HG02588 (cell line): ENCODE measurements at regions not wholly inside any gene's neighbourhood (a gene's known extent, or its start where the extent isn't known, plus 50 kb on each side); places are given as distances from the start of the nearest gene placed in this dataset.
"Not testable (repeated sequence)": the region's sequence is repeated elsewhere in the genome, so short reads cannot be mapped to it uniquely, and the experiment has no call there.

ENCODE experiments used
- ATAC-seq: cut with Tn5 transposase; IDR thresholded peaks from one replicate; pipeline ENCODE4 v1.9.1; 2021; ENCODE audit warnings: mild to moderate bottlenecking, moderate library complexity; ENCODE audit not compliant: unreplicated experiment

DNA sequence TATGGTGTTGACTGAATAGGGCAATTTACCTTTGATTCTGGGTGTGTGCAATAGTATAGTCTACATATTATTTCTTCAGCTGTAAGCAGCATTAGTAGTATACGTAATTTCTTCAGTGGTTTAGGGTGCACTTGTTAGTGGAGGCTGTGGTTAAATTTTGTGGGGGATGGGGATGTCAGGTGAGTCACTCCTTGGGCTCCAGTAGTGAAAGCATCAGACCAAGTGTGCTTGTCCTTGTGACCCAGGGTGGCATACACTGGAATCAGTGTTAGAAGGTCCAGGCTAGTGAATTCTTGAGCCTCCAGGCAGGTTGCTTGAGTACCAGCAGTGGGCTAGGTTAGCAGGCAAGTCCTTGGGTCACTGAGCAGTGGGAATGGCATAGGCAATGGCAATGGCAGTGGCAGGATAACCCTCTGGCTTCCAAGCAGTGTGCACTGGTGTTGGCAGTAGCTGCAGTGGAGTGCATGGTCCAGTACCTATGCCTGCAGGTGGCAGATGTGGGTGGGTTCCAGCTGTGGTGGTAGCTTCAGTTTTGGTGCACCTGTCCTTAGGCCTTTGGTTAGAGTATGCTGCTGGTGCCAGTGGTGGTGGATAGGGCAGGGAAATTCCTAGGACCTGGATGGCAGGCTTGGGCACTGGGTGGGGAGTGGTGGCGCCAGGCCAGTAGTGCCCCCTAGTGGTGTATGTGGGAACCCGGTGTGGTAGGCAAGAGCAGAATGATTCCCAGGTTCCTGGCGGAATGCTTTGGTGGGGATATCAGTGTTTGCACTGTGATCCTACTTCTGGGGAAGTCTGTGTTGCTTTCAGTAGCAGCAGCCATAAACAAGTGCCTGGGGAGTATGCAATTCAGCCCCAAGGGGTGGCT is 531.0 kb downstream of the SMARCA1 start:
- no peak for ATAC-seq

DNA sequence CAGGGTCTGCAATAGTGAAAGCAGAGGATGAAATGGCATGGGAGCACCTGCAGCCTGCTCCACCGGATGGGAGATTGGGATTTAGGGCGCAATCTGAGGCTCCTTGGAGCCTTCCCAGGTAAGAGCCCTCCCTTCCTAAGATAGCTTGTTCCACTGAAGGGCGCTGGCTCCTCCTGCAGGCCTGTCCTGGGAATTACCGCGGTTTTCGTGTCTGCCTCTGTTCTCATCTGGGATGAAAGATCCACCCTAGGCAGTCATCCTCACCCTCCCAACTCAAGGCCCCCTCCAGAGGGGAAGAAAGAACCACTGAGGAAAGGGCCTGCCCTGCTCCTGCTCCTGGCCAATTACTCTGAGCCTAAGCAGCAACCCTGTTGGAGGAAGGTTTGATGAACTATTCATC is 547.5 kb downstream of the SMARCA1 start:
- no peak for ATAC-seq

DNA sequence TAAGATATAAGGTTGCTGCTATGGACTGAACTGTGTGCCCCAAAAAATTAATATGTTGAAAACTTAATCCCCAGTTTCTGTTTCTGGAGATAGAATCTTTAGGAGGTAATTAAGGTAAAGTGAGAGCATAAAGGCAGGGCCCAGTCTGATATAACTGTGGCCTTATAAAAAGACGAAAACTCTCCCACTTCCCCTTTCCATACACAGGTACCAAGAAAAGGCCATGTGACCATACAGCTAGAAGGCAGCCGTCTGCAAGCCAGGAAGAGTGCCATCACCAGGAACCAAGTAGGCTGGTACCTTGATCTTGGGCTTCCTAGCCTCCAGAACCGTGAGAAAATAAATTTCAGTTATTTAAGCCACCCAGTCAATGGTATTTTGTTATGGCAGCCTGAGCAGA is 550.3 kb downstream of the SMARCA1 start:
- ATAC-seq, result no peak

DNA sequence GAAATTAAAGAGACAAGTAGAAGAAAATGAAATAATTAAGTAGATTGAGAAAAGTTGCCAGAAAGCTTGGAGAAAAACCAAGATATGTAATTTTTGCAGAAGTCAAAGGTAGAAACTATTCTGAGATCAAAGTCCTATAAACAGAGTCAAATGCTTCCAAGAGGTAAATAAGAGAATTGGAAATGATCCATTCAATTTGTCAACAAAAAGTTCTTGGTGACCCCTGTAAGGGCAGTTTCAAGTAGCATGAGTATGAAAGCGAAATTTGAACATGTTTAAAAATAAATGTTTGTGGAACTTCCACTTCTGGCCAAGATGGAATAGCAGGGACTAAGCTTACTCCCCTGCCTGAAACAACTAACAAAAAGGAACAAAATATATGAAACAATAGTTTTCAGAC is 562.0 kb downstream of the SMARCA1 start:
- ATAC-seq, result no peak

DNA sequence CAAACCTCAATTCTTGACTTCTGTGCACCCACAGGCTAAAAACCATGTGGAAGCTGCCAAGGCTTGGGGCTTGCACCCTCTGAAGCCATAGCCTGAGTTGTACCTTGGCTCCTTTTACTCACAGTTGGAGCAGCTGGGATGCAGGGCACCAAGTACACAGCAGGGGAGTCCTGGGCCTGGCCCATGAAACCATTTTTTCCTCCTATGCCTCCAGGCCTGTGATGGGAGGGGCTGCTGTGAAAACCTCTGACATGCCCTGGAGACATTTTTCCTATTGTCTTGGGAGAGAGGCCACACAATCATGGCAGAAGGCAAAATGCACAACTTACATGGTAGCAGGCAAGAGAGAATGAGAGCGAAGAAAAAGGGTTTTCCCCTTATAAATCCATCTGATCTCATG is 568.6 kb downstream of the SMARCA1 start:
- not testable (repeated sequence) for ATAC-seq

DNA sequence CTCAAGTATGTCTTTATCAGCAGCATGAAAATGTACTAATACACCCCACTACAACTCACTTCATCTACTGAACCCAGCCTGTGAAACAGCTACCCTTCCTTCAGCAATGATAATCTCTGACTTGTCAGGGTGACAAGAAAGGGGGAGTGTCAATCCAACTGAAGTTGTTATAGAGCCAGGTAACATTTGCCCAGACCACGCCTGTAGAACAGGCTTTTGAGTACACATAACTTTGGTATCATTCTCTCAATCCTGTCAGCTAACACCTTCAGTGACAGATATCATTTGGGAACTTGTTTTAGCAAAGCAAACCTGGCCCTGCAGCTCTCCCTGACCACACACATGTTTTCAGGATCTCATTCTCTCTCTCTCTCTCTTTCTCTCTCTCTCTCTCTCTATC is 592.2 kb downstream of the SMARCA1 start:
- ATAC-seq, result no peak

DNA sequence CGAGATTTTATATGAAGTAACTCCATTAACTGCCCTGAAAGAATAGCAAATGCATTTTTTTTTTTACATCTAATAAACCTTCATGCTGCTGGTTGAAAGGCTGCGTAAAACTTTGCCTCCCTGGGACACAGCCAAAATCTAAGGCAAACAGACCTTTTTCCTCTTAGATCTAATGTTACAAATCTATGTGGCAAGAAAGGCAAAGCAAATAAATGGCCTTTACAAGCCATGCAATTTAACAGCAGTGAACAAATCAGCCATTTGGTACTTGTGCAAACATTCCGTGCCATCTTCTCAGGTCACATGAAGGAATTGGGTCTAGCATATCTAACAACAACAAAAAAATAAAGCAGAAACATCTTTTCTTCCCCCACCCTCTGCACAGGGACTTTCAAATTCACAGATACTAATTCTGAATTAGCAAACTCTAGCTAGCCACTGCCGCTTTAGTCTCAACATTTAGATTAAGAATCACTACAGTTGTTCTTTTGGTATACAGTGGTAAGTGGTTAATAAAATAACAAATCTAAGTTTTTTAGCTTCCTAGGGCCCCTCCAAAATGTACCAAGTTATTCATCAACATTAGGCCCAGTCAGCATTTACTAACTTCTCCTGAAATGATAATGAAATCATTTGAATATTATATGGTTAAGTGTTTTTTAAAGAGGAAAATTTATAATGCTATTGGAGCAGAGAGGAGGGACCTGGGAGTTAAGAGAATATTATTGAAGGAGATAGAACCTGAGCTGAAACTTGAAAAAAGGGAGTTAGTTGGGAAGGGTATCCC is 593.8 kb downstream of the SMARCA1 start:
- ATAC-seq, result no peak

DNA sequence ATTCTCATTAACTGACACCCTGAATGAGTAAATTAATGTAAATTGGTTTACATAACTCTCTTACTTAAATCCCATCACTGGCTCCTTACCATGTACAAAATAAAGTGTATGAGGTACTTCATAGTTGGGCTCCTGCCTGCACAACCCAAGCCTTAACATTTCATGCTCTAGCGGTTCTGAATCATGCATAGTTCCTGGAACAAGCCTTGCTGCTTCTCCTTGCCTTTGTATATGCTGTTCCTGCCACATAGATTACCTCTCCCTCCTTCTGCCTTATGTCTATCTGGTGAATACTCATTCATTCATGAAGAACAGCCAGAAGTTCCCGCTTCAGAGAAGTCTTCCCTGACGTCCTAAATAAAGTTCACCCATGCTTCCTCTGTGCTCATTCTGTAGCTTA is 594.7 kb downstream of the SMARCA1 start:
- ATAC-seq, result no peak

DNA sequence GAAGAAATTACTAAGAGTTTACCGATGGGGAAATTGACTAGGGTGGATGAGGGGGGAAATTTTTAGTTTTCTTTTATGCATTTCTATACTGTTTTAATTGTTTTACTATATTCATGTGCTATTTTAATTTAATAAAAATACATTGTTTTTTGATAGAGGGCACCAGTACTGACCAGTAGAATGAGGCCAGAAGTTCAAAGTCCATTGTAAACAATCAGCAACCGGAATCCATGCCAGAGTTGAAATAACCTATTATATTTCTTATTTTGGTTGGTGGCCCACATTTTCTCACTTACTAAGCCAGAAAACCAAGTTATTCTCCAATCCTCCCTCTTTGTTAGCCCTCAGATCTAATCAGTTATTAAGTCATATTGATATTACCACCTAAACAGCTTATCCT is 595.9 kb downstream of the SMARCA1 start:
- ATAC-seq, result no peak

DNA sequence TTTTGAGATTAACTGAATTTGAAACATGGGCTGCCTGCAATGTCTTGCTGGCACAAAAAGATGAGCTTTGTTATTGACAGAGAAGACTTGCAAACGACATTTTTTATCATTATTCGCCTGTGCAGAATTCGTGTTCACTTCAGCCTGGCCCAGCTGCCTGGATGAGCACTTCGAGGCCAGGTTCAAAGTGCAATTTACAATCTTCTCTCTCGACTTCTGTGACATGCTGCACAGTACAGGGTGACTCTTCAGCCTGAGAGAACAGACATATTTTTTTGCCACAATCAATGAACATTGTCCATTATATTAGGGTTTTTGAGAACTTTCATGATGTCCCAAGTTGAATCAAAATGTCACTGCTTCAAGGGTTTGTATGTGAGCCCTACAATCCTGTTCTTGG is 616.5 kb downstream of the SMARCA1 start:
- no peak for ATAC-seq

DNA sequence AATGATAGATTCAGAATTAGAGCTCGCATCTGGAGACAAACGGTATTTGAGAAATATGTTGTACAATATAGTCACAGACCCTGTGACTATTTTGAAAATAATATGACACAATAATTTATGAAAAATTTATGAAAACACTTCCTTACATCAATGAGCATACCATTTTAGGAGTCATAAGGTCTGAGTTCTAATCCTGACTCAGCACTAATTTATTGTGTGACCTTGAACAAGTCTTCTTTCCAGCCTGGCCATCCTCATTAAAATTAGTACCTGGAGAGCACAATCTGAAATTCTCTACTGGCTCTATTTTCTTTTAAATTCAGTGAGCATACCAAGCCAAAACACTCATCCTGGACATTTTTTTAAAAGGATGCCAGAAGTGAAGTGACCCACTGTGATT is 622.3 kb downstream of the SMARCA1 start:
- no peak for ATAC-seq

DNA sequence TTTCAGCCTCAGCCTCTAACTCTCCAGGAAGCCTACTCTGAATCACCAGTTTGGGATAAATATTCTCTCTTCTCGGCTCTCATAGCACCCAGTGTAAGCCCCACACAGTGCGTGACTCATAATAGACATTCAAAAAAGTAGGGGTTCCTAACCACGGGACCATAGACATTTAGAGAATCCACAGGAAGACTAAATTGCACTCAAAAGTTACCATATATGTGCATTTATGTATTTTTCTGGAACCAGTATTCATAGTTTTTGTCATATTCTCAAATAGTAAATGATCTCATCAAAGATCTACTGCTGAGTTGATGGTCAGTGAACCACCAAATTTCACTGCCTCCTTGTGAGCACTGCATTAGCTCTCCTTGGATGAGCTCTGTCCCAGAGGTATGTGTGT is 625.7 kb downstream of the SMARCA1 start:
- no peak for ATAC-seq

DNA sequence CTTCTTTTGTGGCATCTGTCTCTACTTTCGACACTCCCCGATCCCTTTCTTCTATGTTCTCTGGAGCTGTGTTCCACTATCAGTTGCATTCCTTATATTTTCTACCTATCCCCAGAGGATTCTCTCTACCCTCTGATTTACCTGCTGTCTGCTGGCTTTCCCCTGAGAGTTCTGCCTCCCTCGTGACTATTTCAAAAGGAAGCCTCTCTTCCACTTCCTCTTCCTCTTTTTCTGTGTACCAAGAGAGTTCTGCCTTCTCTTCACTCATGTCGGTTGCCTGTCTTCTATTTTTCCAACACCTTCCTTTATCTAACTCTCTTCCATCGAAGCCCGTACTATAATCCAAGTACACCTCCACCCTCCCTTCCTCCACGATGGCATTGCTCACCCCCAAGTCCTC is 631.7 kb downstream of the SMARCA1 start:
- no peak for ATAC-seq

DNA sequence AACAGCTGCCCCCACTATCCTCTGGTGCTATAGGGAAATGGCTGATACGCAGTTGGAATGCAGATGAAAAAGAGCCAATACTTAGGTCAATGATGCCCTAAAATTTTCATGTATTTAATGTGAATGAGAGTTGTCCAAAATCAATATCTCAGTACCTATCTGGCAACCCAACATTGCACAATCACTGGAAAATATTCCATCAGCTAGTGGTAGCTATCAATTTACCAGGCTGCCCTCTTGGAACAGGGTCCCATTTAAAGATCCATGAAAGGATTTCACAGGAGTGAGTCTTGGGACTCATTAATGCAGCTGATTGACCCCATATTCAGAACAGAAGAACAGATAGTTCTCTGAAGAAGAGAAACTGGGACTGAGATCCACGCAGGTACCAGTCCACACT is 638.9 kb downstream of the SMARCA1 start:
- ATAC-seq, result no peak

DNA sequence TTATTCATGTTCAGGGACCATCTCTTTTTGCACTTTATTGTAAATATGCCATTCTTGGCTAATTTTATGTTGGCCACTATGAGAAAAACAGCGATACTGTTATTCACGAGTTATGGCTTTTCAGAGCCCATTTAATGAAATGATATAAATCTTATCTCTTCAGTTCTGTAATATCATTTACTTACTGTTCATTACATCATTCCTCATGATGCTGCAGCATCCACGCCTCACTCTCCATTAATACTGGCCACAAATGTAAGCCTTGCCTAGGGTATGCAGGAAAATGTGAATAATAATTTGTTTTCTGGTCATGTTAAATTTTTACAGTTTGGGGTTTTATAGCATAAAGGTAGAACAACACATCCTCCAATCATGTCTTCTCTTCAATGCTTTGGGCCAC is 639.6 kb downstream of the SMARCA1 start:
- ATAC-seq, result no peak

DNA sequence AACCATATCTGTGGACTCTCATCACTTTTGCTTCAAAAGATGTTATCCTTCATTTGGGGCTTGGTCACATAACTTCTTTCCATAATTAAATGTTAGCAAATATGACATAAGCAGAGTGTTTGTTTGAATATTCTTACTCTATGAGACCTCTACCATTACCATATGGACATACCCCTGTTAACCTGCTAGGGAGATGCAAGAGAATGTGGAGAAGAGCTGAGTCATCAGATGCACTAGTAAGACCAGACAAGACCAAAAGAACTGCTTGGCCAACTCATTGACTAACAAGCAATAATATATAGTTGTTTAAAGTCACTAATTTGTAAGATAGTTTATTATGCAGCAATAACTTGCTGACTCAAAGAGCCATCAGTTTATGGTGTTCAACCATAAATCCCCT is 652.9 kb downstream of the SMARCA1 start:
- ATAC-seq, result no peak

DNA sequence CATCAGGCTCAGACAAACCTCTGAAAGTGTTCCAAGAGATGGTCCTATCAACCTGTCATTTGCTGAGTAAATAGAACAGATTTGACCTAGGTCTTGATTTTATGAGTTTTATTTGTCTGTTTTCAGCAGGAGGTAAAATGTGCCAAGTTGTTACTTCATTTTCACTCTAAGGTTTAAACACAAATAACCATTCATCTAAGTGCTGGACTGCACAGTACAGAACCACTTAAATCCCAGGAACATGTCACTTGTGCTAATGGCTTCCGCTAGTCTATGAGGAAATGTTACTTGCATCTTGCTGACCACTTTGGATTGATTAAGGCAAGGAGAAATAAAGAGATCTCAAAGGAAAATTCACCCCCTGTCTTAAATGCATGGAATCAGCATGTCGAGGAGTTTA is 660.7 kb downstream of the SMARCA1 start:
- ATAC-seq, result no peak

DNA sequence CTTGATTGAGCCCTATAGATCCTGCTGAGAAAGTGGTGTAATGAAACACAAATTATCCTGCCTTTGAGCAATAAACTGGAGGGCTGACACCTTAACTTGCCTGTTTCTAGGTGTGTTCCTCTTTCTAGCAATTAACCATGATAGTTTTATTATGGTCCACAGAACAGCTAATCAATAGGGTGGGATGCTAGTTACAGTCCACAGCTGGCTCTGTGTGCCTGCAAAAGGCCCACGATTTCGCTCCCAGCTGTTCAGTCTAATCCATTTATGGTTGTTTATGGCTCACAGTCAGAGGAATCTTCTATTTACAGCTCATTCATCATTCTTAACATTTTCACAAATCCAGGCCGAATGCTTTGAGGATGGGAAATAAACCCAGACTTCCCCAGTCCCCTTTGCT is 674.9 kb downstream of the SMARCA1 start:
- no peak for ATAC-seq

DNA sequence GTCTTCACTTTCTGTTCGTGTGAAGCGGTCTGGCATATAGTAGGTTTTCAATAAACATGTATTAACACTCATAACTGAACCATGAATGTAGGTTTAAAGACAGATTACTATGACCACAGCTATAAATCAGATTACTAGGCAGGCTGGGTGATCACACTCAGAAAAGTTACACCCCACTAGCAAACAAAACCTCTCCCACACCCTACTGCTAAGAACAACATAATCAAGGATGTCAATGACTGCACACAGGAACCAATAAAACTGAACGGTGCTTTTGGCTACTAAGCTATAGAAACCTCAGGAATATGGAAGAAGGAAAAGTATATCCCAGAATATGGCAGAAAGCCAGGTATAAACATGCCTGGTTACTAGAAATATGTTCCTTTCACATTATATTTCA is 676.9 kb downstream of the SMARCA1 start:
- no peak for ATAC-seq

DNA sequence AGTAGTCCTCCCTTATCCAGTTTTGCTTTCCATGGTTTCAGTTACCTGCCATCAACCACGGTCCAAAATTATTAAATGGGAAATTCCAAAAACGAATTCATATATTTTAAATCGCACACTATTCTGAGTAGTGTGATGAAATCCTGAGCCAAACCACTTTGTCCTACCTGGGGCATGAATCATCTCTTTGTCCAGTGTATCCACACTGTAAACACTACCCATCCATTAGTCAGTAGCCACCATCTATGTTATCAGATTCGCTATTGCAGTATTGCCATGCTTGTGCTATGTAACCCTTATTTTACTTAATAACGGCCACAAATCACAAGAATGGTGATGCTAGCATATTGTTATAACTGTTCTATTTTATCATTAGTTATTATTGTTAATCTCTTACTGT is 704.6 kb downstream of the SMARCA1 start:
- no peak for ATAC-seq

DNA sequence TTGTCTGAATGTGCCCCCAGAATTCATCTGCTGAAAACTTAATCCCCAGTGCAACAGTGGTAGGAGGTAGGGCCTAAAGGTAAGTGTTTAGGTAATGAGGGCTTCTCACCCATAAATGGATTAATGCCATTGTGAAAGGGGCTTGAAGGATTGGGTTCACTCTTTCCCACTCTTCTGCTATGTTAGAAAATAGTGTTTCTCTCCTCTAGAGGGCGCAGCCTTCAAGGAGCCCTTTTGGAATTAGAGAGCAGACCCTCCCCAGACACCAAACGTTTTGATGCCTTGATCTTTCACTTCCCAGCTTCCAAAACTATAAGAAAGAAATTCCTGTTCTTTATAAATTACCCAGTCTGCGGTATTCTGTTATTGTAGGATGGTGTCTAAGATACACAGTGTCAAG is 706.4 kb downstream of the SMARCA1 start:
- ATAC-seq, result no peak

DNA sequence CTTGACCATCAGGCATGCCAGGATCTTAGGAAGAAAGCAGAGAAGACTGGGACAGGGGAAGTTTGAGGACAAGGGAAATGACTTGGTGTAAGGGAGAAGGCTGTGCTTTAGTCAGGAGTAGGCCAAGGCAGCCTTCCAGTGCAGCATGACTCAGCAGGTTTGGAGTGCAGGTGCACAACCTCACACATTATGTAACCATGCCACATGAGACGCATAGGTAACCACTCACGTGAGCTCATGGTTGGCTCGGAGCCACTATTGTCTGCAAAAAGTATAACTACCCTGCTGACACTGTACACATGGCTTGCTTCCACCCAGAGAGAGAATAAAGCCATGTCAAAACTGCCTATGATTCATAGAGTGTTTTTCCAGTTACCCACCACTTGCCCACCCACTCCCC is 715.9 kb downstream of the SMARCA1 start:
- no peak for ATAC-seq
